Ishikawa (cell line): ENCODE measurements at regions not wholly inside any gene's neighbourhood (a gene's known extent, or its start where the extent isn't known, plus 50 kb on each side); places are given as distances from the start of the nearest gene placed in this dataset.

ENCODE experiments used
- CEBPB ChIP-seq: IDR thresholded peaks from 2 replicates; pipeline ENCODE4 v1.6.1; 2012
- CREB1 ChIP-seq: IDR thresholded peaks from 2 replicates; pipeline ENCODE4 v1.6.1; 2012; ENCODE audit warnings: low read depth
- EGR1 ChIP-seq: IDR thresholded peaks from 2 replicates; pipeline ENCODE4 v1.6.1; 2012
- EP300 ChIP-seq: IDR thresholded peaks from 2 replicates; pipeline ENCODE4 v1.6.1; 2012; ENCODE audit warnings: borderline replicate concordance
- FOXM1 ChIP-seq: IDR thresholded peaks from 2 replicates; pipeline ENCODE4 v1.6.1; 2012; ENCODE audit warnings: low read depth, borderline replicate concordance
- NFIC ChIP-seq: IDR thresholded peaks from 2 replicates; pipeline ENCODE4 v1.6.1; 2012
- RAD21 ChIP-seq: IDR thresholded peaks from 2 replicates; pipeline ENCODE4 v1.6.1; 2012; ENCODE audit warnings: low read depth
- TAF1 ChIP-seq: IDR thresholded peaks from 2 replicates; pipeline ENCODE4 v1.6.1; 2012; ENCODE audit warnings: low read depth, mild to moderate bottlenecking
- TCF12 ChIP-seq: IDR thresholded peaks from 2 replicates; pipeline ENCODE4 v1.6.1; 2012; ENCODE audit warnings: low read depth
- TEAD4 ChIP-seq: IDR thresholded peaks from 2 replicates; pipeline ENCODE4 v1.6.1; 2012
- YY1 ChIP-seq: IDR thresholded peaks from 2 replicates; pipeline ENCODE4 v1.6.1; 2012; ENCODE audit warnings: low read depth
- ZBTB7A ChIP-seq: IDR thresholded peaks from 2 replicates; pipeline ENCODE4 v1.6.1; 2012; ENCODE audit warnings: low read depth
- TF ChIP-seq, protein P1 (sequence below): IDR thresholded peaks from 2 replicates; pipeline ENCODE4 v1.6.1; 2012; ENCODE audit warnings: low read depth, mild to moderate bottlenecking
- TF ChIP-seq, protein P2 (sequence below): IDR thresholded peaks from 2 replicates; pipeline ENCODE4 v1.6.1; 2012
- TF ChIP-seq, protein P3 (sequence below): IDR thresholded peaks from 2 replicates; pipeline ENCODE4 v1.6.1; 2012

DNA sequence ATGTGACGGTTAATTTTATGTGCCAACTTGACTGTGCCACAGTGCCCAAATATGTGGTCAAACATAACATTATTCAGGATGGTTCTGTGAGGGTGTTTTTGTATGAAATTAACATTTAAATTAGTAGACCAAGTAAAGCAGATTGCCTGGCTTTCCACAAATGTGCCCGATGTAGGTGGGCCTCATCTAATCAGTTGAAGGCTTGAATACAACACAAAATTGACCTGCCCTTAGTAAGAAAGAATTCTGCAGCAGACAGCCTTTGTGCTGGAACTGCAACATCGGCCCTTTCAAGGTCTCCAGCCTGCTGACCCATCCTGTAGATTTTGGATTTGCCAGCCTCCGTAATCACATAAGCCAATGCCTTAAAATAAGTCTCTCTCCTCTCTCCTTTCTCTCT, 215.9 kb downstream of the MEX3B start:
- TF ChIP-seq EP300 (no peak), CEBPB (no peak), NFIC (no peak), EGR1 (no peak), TCF12 (no peak), RAD21 (no peak), FOXM1 (no peak), CREB1 (no peak), YY1 (no peak), ZBTB7A (no peak), TEAD4 (no peak), TAF1 (no peak)
- TF ChIP-seq, protein P1, sequence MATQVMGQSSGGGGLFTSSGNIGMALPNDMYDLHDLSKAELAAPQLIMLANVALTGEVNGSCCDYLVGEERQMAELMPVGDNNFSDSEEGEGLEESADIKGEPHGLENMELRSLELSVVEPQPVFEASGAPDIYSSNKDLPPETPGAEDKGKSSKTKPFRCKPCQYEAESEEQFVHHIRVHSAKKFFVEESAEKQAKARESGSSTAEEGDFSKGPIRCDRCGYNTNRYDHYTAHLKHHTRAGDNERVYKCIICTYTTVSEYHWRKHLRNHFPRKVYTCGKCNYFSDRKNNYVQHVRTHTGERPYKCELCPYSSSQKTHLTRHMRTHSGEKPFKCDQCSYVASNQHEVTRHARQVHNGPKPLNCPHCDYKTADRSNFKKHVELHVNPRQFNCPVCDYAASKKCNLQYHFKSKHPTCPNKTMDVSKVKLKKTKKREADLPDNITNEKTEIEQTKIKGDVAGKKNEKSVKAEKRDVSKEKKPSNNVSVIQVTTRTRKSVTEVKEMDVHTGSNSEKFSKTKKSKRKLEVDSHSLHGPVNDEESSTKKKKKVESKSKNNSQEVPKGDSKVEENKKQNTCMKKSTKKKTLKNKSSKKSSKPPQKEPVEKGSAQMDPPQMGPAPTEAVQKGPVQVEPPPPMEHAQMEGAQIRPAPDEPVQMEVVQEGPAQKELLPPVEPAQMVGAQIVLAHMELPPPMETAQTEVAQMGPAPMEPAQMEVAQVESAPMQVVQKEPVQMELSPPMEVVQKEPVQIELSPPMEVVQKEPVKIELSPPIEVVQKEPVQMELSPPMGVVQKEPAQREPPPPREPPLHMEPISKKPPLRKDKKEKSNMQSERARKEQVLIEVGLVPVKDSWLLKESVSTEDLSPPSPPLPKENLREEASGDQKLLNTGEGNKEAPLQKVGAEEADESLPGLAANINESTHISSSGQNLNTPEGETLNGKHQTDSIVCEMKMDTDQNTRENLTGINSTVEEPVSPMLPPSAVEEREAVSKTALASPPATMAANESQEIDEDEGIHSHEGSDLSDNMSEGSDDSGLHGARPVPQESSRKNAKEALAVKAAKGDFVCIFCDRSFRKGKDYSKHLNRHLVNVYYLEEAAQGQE: no peak
- TF ChIP-seq, protein P2, sequence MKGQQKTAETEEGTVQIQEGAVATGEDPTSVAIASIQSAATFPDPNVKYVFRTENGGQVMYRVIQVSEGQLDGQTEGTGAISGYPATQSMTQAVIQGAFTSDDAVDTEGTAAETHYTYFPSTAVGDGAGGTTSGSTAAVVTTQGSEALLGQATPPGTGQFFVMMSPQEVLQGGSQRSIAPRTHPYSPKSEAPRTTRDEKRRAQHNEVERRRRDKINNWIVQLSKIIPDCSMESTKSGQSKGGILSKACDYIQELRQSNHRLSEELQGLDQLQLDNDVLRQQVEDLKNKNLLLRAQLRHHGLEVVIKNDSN: no peak
- TF ChIP-seq, protein P3, sequence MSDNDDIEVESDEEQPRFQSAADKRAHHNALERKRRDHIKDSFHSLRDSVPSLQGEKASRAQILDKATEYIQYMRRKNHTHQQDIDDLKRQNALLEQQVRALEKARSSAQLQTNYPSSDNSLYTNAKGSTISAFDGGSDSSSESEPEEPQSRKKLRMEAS: no peak

DNA sequence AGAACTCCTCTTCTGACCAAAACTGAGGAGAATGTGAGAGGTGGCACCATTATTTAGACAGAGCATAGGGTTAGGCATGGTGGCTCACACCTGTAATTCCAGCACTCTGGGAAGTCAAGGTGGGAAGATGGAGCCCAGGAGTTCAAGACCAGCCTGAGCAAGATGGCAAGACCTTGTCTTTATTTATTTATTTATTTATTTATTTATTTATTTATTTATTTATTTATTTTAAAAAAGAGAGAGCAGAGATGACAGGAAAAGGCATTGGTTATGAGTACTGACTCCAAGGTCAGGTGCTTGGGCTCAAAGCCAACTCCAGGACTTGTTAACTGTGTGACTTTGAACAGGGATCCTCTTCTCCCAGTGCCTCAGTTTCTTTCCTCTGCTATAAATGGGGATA, 217.7 kb downstream of the MEX3B start:
- TF ChIP-seq CREB1 (no peak), ZBTB7A (no peak), TEAD4 (no peak), EP300 (no peak), YY1 (no peak), RAD21 (no peak)
- TF ChIP-seq, protein P1: no peak
- TF ChIP-seq, protein P2: no peak
- TF ChIP-seq, protein P3: no peak

DNA sequence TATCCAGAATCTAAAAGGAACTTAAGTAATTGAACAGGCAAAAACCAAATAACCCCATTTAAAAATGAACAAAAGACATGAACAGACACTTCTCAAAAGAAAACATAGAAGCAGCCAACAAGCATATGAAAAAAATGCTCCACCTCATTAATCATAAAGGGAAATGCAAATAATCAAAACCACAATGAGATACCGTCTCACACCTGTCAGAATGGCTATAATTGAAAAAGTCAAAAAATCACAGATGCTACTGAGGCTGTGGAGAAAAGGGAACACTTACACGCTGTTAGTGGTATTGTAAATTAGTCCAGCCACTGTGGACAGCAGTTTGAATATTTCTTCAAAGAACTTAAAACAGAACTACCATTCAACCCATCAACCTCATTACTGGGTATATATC, 220.7 kb downstream of the MEX3B start:
- TF ChIP-seq ZBTB7A (no peak), YY1 (no peak), EP300 (no peak), RAD21 (no peak), CEBPB (no peak), TEAD4 (no peak), TCF12 (no peak), NFIC (no peak), TAF1 (no peak), EGR1 (no peak)
- TF ChIP-seq, protein P2: no peak

DNA sequence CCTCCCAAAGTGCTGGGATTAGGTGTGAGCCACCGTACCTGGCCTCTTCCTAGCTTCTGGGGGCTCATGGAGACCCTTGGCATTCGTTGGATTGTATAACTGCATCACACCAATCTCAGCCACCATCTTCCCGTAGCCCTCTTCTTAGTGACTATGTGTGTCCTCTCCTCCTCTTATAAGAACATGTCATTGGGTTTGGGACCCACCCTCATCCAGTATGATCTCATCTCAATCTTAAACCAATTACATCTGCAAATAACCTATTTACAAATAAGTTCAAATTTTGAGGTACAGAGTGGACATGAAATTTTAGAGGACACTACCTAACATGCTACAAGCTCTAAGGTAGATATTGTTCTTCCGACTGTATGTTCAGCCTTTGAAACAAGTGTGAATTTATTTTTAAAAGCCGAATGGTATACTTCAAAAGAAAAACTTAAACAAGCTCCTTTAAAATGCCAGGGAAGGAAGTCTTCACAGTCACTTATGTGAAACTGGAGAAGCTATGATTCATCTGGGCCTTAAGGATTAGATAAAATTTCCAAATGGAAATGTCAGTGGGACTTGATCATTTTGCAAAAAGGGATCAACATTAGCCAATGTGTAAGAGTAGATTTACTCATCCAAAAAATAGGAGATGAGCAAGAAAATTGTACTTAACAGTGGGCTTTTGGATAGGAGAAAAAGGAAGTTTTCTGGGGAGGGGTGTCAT, 225.7 kb downstream of the MEX3B start:
- TF ChIP-seq FOXM1 (no peak), TCF12 (no peak), RAD21 (no peak), ZBTB7A (no peak), TEAD4 (no peak), EP300 (no peak), TAF1 (no peak), YY1 (no peak), EGR1 (no peak), NFIC (no peak)
- TF ChIP-seq, protein P3: no peak
- TF ChIP-seq, protein P2: no peak
- TF ChIP-seq, protein P1: no peak
